ENCODE measurements at regions not wholly inside any gene's neighbourhood (a gene's known extent, or its start where the extent isn't known, plus 50 kb on each side); places are given as distances from the start of the nearest gene placed in this dataset.

DNA sequence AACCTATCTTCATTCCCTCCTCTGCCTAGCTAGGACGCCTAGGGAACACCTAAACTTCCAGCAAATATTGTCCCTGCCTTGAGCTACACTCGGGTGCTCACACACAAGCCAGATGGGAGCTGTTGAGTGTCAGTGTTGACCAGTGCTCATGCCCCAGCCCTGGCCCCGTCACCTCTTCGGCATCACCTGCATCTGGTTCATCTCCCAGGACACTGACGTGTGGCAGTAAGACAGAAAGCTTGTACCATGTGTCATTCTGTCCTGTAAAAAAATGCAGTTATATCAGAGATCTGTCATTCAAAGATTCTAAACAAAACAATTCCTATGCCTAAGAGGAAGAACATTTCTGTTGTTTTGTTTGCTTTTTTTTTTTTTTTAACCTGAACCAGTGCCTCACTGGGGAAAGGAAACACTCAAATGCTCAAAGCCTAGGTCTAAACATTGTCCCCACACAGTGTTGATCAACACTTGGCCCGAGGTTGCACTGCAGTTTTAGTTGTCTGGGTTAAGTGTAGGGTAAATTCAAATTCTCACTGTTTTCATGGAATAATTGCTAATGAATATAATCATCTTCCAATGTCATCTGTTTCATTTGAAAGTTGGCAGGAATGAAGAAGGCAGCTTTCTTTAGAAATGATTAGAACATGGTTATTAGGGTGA is 102.7 kb upstream of the SASH1 start:
- no peaks in the 10 kb centered on the region for H3K79me2 ChIP-seq (ENCODE audit: insufficient read depth, low read length)
- 88% methylated on average over 1 of the region's 6 CpGs for WGBS (ENCODE audit: insufficient coverage)
- H3K4me2 ChIP-seq (replicated peaks; ENCODE audit: extremely low read depth, low read length, poor library complexity, severe bottlenecking): no peak overlapping the region
- peak overlapping the region in 1 of 7 donors; percentile 37 for H3K27ac Mint-ChIP-seq
- no peaks in the 10 kb centered on the region for H3K9me3 ChIP-seq (replicated peaks in 1 of 2; ENCODE audit: control insufficient read depth in 1 of 2, insufficient read depth in 1 of 2, low read length in 2 of 2)
- H2AFZ ChIP-seq (ENCODE audit: insufficient read depth, low read depth, low read length, poor library complexity, severe bottlenecking): no peak overlapping the region
- peaks cover 0 to 4% (median 0%) of the 10 kb centered on the region in 7 donors for H3K9me3 Mint-ChIP-seq
- no peaks in the 10 kb centered on the region for H3K36me3 ChIP-seq (replicated peaks in 1 of 2; ENCODE audit: control insufficient read depth in 1 of 2, insufficient read depth in 2 of 2, low read length in 2 of 2)
- TF ChIP-seq CTCF (IDR thresholded peaks at IDR 0.05): no peak
- intact Hi-C loops (cut with micrococcal nuclease): no loop called here
- H4K20me1 ChIP-seq (ENCODE audit: insufficient read depth, low read length): no peaks in the 10 kb centered on the region
- no peaks in the 10 kb centered on the region for H3K4me1 Mint-ChIP-seq
- DNase-seq: no peak
- H3K4me3 Mint-ChIP-seq: no peak overlapping the region
- H3K27ac ChIP-seq (ENCODE audit: low read depth in 1 of 2, low read length in 2 of 2): no peak overlapping the region
- H3K9ac ChIP-seq (ENCODE audit: insufficient read depth, low read length, poor library complexity, severe bottlenecking): no peak overlapping the region
- H3K4me3 ChIP-seq (replicated peaks in 1 of 3; ENCODE audit: low read depth in 2 of 3, low read length in 3 of 3): no peak overlapping the region
- no peaks in the 10 kb centered on the region for H3K27me3 ChIP-seq (ENCODE audit: control insufficient read depth in 2 of 2, insufficient read depth in 2 of 2, low read length in 2 of 2)
- no peaks in the 10 kb centered on the region for H3K4me1 ChIP-seq (ENCODE audit: control insufficient read depth in 1 of 2, insufficient read depth in 2 of 2, low read length in 2 of 2)
- no peaks in the 10 kb centered on the region for H3K36me3 Mint-ChIP-seq
- H3K27me3 Mint-ChIP-seq (ENCODE audit: low read depth in 3 of 3): peaks cover 4 to 11% (median 4%) of the 10 kb centered on the region in 3 donors

- no peak overlapping the region for H3K4me3 Mint-ChIP-seq
- peaks cover 4 to 11% (median 4%) of the 10 kb centered on the region in 3 donors for H3K27me3 Mint-ChIP-seq (ENCODE audit: low read depth in 3 of 3)
- TF ChIP-seq CTCF (IDR thresholded peaks at IDR 0.05): no peak
- WGBS (ENCODE audit: insufficient coverage): 80% methylated on average over 1 of the region's 6 CpGs
- intact Hi-C loops (cut with micrococcal nuclease): no loop called here
- H3K4me2 ChIP-seq (replicated peaks; ENCODE audit: extremely low read depth, low read length, poor library complexity, severe bottlenecking): no peak overlapping the region
- H3K27me3 ChIP-seq (ENCODE audit: control insufficient read depth in 2 of 2, insufficient read depth in 2 of 2, low read length in 2 of 2): no peaks in the 10 kb centered on the region
- H3K4me3 ChIP-seq (replicated peaks in 1 of 3; ENCODE audit: low read depth in 2 of 3, low read length in 3 of 3): no peak overlapping the region
- DNase-seq: no peak
- H3K9me3 ChIP-seq (replicated peaks in 1 of 2; ENCODE audit: control insufficient read depth in 1 of 2, insufficient read depth in 1 of 2, low read length in 2 of 2): no peaks in the 10 kb centered on the region
- H3K79me2 ChIP-seq (ENCODE audit: insufficient read depth, low read length): no peaks in the 10 kb centered on the region
- no peaks in the 10 kb centered on the region for H3K36me3 Mint-ChIP-seq
- H3K9ac ChIP-seq (ENCODE audit: insufficient read depth, low read length, poor library complexity, severe bottlenecking): no peak overlapping the region
- H4K20me1 ChIP-seq (ENCODE audit: insufficient read depth, low read length): no peaks in the 10 kb centered on the region
- no peaks in the 10 kb centered on the region for H3K36me3 ChIP-seq (replicated peaks in 1 of 2; ENCODE audit: control insufficient read depth in 1 of 2, insufficient read depth in 2 of 2, low read length in 2 of 2)
- peaks cover 0 to 4% (median 0%) of the 10 kb centered on the region in 7 donors for H3K9me3 Mint-ChIP-seq
- no peaks in the 10 kb centered on the region for H3K4me1 ChIP-seq (ENCODE audit: control insufficient read depth in 1 of 2, insufficient read depth in 2 of 2, low read length in 2 of 2)
- H3K27ac ChIP-seq (ENCODE audit: low read depth in 1 of 2, low read length in 2 of 2): no peak overlapping the region
- H2AFZ ChIP-seq (ENCODE audit: insufficient read depth, low read depth, low read length, poor library complexity, severe bottlenecking): no peak overlapping the region
- H3K4me1 Mint-ChIP-seq: no peaks in the 10 kb centered on the region
- no peak overlapping the region for H3K27ac Mint-ChIP-seq
Measured at GRCh38 chr6:148240461-148240840, 102.2 kb upstream of the SASH1 start.
